GM12873 (cell line): ENCODE measurements at regions not wholly inside any gene's neighbourhood (a gene's known extent, or its start where the extent isn't known, plus 50 kb on each side); places are given as distances from the start of the nearest gene placed in this dataset.

Experiments used
- CTCF ChIP-seq: IDR thresholded peaks from 2 replicates; pipeline ENCODE4 v1.5.1; 2012; ENCODE audit warnings: low read depth, mild to moderate bottlenecking, moderate library complexity, low read length, control low read depth; ENCODE audit not compliant: insufficient read depth; ENCODE audit errors: missing control alignments

GRCh38 chr6:43907789-43908472 is 137.9 kb downstream of the VEGFA start:
- no peak for TF ChIP-seq CTCF

- no peak for TF ChIP-seq CTCF
These were observed 137.3 kb downstream of the VEGFA start for GRCh38 chr6:43907312-43907711.

DNA sequence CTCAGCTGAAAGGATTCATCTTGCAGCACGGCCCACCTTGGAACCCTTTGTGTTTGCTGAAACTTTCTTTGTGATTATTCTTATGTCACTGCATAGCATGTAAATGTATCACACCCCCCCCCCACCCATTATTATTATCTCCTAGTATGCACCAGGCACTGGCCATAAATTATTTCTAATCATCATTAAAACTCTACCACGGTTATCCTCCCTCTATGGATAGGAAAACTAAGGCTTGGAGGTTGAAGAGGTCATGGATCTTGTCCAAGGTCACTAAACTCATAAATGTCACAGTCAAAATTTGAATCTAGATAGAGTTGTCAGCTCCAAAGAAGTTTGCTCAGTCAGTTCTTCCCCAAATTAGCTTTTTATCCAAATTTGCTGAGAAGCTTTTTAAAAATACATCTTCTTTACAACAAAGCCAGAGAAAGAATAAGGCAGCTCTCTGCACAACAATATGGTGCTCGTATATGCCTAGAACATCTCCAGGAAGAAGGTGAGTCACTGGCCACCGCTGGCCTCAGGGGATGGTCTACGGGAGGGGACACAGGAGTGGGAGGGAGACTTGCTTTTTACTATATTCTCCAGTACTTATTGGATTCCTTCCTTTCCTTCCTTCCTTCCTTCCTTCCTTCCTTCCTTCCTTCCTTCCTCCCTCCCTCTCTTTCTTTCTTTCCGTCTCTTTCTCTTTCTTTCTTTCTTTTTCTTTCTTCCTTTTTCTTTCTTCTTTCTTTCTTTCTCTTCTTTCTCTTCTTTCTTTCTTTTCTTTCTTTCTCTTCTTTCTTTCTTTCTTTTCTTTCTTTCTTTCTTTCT is 134.5 kb downstream of the VEGFA start:
- TF ChIP-seq CTCF = no peak

DNA sequence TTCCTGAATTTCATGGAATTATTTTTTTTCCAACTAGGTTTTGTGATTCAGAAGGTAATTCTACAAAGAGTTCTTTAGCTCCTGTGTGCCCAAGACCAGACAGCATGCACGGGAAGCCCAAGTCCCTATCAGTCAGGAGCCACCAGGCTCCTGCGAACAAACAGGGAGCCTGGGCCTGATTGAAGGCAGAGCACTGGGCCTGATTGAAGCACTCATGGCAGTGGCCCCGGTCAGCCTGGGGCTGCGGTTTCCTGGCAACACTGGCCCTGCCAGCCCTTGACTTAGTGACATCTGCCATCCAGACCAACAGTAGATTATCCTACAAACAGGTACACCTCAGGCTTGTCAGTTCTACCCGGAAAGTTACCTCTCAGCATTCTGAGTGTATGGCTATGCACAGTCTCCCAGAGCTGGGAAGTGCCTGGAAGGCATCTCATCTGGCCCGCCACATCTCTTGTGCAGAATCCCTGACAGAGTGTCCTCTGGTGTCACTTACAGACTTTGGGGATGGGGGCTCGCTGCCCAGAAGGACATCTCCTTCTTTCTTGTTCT is 133.8 kb downstream of the VEGFA start:
- no peak for TF ChIP-seq CTCF

DNA sequence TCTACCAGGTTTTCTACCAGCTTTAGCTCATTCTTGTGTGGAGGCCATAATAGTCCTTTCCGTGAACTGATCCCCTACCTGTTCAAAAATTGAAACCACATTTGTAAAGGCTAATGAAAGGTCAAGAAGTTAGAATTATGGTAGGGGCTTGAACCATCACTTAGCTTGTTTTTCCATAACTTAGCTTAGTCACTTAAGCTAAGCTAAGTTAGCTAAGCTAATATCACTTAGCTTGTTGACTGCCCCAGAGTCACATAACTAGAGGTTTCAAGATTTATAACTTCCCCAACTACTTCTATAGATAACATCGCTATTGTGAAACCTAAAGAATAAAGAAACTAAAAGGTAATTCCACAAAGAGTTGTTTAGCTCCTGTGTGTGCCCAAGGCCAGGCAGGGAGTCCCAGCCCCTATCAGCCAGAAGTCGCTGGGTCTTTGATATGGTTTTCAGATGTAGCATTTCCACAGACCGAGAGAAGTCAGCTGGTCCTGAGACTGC is 131.8 kb downstream of the VEGFA start:
- no peak for TF ChIP-seq CTCF

DNA sequence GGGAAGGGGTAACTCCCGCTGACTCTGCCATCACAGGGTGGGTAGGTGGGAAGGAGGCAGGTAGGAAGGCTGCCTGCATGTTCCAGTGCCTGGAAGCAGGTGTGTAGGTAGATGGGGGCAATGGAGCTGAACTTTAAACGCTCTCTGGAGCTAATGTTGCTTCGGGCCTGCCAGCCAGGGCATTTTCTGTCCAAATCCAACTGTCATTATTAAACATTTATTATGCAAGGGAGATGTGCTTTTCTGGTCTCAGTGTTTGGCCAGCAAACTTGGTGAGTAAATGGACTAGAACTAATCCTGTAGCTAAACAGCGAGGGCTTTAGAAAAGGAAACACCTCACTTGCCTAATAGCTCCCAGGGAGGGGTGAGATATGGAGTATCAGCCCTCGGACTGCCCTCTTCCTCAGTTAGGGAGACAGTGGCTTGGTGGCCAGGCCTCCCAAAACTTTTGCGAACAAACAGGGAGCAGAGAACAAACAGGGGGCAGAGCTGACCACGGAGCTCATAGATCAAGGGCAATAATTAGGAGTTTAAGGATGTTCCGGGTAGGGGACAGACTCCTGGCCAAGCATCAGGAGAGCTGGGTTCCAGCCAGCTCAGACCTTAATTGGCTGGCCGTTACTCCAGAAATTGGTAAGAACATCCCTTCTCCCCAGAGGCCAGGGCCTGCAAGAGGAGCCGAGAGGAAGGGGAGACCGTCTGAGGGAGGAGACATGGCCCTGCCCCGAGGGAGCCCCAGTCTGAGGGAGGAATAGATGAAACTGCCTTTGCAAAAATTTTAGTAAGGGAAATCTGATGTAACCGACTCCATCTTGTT is 131.1 kb downstream of the VEGFA start:
- TF ChIP-seq CTCF = no peak
